GM18858 (cell line): ENCODE measurements at regions not wholly inside any gene's neighbourhood (a gene's known extent, or its start where the extent isn't known, plus 50 kb on each side); places are given as distances from the start of the nearest gene placed in this dataset.

Source experiments
- ATAC-seq: cut with Tn5 transposase; IDR thresholded peaks from one replicate; pipeline ENCODE4 v1.9.1; 2021; ENCODE audit not compliant: unreplicated experiment

GRCh38 chrX:20350596-20350995, 83.9 kb upstream of the RPS6KA3 start:
- no peak for ATAC-seq

DNA sequence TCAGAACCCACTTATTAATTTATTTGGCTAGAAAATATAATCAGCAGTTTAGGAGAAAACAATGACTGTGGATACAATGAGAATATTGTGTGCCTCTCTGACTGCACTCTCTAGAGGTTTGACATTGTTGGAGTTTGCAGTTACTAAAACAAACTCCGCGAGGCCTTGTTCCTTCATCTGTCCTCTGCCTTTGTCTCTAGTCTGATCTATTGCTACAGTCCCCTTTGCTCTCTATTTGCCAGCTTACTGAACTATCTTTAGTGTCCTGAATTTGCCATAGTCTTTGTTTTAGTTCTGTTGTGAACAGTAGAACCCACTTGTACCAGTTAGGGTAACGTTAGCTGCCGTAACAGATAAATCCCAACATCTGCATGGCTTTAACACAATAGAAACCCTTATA, 81.4 kb upstream of the RPS6KA3 start:
- ATAC-seq: no peak

DNA sequence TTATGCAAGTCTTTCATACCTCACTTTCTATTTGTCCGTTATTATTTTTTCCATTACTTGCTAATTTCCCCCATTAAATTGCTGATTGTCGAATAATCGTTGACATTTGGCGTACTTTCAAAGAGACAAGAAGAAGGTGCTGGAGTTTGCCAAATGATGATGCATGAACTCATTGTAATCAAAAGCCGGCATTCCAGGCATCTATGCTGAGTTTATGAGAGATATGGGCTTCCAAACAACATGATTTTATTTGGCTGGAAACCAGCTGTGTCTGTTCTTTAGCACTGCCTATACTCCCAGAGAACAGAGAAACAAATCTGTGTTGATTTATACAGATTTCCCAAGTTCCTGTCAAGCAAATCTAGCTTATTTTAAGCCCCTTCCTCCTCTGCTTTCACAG, 80.8 kb upstream of the RPS6KA3 start:
- ATAC-seq: no peak

DNA sequence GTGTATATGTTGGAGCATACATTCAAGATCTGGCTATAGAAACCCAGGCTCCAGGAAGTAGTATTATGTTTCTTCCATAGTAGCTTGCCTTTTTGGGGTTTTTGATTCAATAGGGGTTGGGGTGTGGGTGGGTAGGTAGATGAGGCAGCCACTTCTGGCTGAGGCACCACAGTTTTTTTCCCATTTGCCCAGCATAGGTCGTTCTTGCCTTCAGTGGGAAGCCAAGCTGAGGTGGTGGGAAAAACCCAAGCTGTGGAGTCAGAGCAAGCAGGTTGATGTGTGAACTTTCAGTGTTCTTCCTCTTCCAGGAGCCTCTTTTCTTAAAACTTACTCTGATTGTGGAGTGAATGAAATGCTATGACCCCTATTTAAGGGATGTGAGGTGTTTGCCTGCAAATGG, 67.0 kb upstream of the RPS6KA3 start:
- no peak for ATAC-seq

DNA sequence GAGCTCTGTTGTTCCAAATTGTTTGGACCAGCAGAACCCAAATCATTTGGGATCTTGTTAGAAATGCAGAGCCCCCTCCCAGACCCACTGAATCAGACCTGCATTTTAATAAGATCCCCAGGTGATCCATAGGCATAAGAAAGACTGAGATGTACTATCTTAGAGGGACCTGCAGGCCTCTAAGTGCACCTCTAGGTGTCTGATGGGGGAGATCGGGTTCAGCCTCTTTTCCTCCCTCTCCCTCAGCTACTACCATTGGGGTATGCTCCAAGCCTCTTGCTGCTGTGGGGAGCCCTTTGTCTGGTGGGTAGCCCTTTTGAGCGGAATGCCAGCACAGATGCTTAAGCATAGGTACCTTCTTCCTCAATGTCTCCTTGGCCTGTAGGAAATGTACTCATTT, 63.8 kb upstream of the RPS6KA3 start:
- no peak for ATAC-seq

GRCh38 chrX:20329435-20329834, 62.7 kb upstream of the RPS6KA3 start:
- ATAC-seq: no peak

GRCh38 chrX:20325786-20326388, 59.2 kb upstream of the RPS6KA3 start:
- no peak for ATAC-seq

GRCh38 chrX:20322887-20323286, 56.2 kb upstream of the RPS6KA3 start:
- no peak for ATAC-seq

GRCh38 chrX:20320461-20321159, 53.9 kb upstream of the RPS6KA3 start:
- ATAC-seq: peak; percentile 99

- ATAC-seq: no peak
Measured at GRCh38 chrX:20319054-20319453, 52.3 kb upstream of the RPS6KA3 start.

GRCh38 chrX:20317873-20318272, 51.2 kb upstream of the RPS6KA3 start:
- no peak for ATAC-seq
